Activated T-cell treated with anti-CD3 and anti-CD28 coated beads for 48 hours (primary cell): ENCODE measurements at regions not wholly inside any gene's neighbourhood (a gene's known extent, or its start where the extent isn't known, plus 50 kb on each side); places are given as distances from the start of the nearest gene placed in this dataset.

ENCODE experiments used
- DNase-seq: peaks from one replicate; pipeline ENCODE4 v3.0.0-alpha.2; 2020; ENCODE audit warnings: low read depth

- no peak for DNase-seq
Observed at GRCh38 chr4:63814171-63814964, 594.9 kb downstream of the TECRL start.

DNA sequence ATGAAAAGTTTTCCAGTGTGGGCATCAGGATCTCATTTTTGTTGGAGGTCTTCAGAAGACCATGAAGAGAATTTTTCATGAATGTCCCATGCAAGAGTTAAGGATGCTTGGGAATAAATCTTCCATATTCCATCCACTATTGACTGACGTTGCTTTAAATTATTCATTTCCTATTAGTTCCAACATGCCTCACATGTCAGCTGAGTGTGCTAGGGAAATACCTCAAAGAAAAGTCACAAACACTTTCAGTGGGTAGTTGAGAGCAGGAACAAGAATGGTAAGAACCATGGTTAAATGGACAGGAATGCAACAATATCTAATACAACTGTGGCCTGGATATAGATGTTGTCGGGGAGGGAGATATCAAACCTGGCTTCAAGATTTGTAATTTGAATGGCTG is 610.1 kb downstream of the TECRL start:
- no peak for DNase-seq

DNA sequence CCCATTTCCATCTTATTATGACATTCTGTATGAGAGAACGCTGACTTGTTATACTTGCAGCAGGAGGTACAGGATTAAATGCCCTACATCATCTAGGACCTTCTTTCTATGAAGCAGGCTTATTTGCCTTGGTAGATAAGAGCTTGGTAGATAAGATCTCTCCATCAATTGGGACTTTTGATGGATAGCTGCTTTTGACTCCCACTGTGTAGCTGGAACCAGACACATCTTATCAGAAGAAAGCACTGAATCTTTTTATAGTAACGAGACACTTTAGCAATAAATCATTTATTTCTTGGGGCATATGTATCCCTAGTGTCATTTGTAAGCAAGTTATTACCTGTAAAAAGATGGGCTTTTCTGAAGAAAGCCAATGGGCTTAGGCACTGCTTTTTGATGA is 613.9 kb downstream of the TECRL start:
- no peak for DNase-seq

- DNase-seq: no peak
Observed at GRCh38 chr4:63790377-63790776, 618.9 kb downstream of the TECRL start.

GRCh38 chr4:63788271-63788670 is 621.0 kb downstream of the TECRL start:
- no peak for DNase-seq

DNA sequence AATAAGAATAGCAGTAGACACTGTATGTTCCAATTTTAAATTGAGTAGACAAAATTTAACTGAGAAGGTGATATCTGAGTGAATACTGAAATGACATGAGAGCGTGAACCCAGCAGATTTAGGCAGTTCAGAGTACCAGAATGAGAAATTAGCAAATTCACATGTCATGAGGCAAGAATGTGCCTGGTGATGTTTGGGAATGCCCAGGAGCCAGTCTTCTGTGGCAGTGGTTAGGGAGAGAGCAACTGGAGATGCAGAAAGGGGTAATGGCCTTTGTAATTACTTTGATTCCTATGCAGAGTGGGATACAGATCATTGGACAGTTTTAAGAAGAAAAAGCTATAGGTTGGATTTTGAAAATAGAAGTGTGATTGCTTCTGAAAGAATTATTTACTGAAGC is 621.9 kb downstream of the TECRL start:
- no peak for DNase-seq

DNA sequence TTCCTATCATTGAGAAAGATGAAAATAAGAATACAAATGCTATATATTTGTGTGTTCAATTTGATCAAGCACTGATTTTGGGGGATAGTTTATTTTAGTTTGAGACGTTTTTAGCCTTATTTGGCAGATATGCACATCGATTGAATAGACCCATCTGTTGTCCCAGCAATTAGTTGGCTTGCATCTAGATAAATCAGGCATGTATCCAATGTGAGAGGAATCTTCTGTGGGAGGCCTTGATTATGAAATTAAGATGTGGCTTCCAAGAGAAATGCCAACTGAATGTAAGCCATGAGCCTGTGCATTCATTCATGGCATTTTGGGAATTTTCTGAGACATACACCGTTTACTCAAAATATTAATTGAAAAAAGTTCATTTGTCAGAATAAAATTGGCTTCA is 623.1 kb downstream of the TECRL start:
- no peak for DNase-seq

DNA sequence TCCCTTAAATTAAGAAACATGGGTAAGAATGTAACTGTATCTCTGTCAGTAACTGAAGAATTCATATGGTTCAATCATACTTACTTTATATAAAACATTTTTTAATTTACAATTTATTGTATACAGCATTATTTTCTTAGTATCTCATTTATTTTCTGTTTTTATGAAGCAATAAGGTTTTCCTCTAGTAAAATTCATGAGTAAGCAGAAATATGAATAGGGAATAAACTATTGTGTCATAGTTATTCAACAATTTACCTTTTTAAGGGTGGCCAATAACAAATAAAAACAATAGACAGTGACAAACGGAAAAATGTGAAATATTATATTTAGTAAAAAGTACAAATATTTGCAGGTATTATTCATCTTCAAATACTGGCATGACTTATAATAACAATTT is 624.4 kb downstream of the TECRL start:
- DNase-seq: no peak

- DNase-seq: no peak
Observed at GRCh38 chr4:63777601-63778000, 631.6 kb downstream of the TECRL start.

- no peak for DNase-seq
Observed at GRCh38 chr4:63764400-63764799, 644.9 kb downstream of the TECRL start.

DNA sequence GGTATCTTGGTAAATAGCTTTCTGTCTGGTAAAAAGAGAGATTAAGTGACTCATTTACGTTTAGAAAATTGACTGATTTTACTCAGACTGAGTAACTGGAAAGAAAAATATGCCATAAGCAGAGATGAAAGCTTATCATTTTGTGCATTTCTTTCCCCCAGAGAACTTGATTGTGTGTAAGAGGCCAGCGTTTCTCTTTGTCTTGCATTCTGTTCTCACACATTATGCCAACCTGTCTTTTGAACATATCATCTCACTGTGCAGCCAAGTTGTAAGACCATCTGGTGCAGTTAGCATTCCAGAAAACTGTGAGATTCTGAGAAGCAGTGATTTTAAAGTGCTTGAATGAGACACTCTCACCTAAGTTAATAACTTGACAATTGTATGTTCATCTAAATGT is 651.3 kb downstream of the TECRL start:
- no peak for DNase-seq

GRCh38 chr4:63742882-63743281 is 666.4 kb downstream of the TECRL start:
- no peak for DNase-seq

GRCh38 chr4:63729519-63729918 is 679.7 kb downstream of the TECRL start:
- no peak for DNase-seq

GRCh38 chr4:63728480-63729177 is 680.6 kb downstream of the TECRL start:
- no peak for DNase-seq

DNA sequence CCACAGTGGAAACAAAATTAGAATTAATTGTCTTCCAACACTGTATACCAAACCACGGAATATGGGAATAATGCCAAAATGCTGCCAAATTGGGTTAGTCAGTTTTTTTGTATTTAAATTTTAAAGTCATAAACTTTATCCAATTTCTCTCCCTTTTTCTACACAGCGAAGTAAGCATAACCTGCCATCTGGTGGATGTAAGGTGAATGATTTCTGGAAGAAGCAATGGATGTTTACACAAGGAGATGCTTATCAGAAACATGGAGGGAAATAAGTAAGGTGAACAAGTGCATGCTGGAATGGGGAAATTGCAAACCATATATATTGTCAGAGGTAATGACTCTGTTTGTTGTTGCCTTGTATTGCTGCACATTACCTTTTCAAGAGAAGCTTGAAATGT is 691.9 kb downstream of the TECRL start:
- DNase-seq: no peak

- no peak for DNase-seq
Observed at GRCh38 chr4:63708661-63709060, 700.6 kb downstream of the TECRL start.

GRCh38 chr4:63700569-63700968 is 708.7 kb downstream of the TECRL start:
- DNase-seq: no peak

DNA sequence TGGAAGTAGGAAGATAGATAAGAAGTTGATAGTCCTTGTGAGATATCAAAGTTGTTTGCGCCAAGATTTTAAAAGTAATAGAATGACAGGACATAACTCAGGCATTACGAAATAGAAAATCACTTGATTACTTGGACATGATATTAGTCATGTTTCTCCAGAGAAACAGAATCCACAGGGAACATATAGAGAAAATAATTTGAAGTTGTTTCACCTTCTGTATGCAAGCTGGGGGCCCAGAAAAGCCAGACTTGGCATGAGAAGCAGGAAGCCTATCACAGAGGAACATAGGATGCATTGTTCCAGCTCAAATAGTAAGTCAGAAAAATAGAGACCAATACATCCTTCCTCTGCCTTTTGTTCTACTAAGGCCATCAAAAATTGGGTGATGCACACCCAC is 715.9 kb downstream of the TECRL start:
- DNase-seq: no peak

DNA sequence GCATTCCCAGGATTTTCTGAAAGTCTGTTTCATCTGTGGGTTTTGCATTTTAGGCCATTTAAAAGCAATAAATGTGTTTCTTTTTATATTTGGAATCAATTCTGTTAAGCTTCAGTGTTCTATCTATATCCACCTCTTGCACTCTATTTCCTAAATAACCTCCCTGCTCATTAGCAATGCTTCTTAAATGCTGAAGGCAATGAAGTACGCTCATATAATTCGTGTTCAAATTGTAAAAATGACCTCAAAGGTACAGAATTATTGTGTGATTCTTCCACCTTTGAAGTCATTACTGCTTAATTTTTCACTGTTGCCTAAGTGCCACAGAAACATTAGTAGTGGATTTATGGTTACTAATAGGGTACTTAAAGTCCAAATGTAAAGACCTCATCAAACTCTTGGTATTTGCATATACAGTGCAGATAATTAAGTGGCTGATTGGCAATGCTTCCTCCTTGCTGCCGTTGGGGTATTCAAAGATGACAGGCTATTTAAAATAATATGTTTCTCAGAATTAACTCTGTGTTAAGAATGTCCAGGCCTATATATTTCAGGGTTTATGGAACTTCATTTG is 730.8 kb downstream of the TECRL start:
- no peak for DNase-seq

- DNase-seq: no peak
Observed at GRCh38 chr4:63670735-63671134, 738.5 kb downstream of the TECRL start.

DNA sequence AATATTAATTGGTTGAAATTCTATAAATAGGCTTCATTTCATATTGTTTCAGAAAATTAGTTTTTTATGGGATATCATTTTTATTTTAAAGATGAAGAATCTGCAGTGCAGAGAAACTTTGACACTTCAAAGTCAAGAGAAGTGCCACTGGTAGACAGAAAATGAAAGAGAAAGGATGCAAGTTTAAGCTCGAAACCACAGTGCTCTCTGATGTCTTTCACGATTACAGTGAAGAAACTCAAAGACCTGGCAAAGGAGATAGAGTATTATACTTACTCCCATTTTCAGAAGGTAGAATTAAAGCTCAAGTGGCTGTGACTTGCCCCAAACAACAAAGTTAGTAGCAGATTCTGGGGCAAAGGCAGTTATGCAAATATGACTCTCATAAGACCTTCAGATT is 745.4 kb downstream of the TECRL start:
- no peak for DNase-seq

GRCh38 chr4:63644396-63644795 is 764.9 kb downstream of the TECRL start:
- DNase-seq: no peak

GRCh38 chr4:63637270-63637669 is 772.0 kb downstream of the TECRL start:
- no peak for DNase-seq
